Esophagus muscularis mucosa (tissue), 4 donors: ENCODE measurements at regions not wholly inside any gene's neighbourhood (a gene's known extent, or its start where the extent isn't known, plus 50 kb on each side); places are given as distances from the start of the nearest gene placed in this dataset.

ENCODE experiments used
- DNase-seq: peaks from one replicate; pipeline ENCODE4 v3.0.0-alpha.2; 2017; ENCODE audit errors: extremely low spot score
- H3K27ac ChIP-seq, 4 donors: fragments of 200-600 bp; sonication (generic); replicated peaks in 1 of 4; 1 replicate in 3 of 4; 2 replicates in 1 of 4; pipeline ENCODE4 v1.5.1; 2016 to 2019; ENCODE audit warnings: mild to moderate bottlenecking in 1 of 4
- H3K27me3 ChIP-seq, 4 donors: fragments of 200-600 bp; sonication (generic); one replicate each; pipeline versions ENCODE4 v1.5.1 to v1.6.0; 2016 to 2019
- H3K36me3 ChIP-seq, 4 donors: fragments of 200-600 bp; sonication (generic); one replicate each; pipeline ENCODE4 v1.5.1; 2016 to 2019
- H3K4me1 ChIP-seq, 4 donors: fragments of 200-600 bp; sonication (generic); one replicate each; pipeline ENCODE4 v1.5.1; 2016 to 2019
- H3K4me3 ChIP-seq, 4 donors: fragments of 200-600 bp; sonication (generic); 1 replicate in 2 of 4; 2 replicates in 2 of 4; pipeline ENCODE4 v1.5.1; 2016 to 2019; ENCODE audit warnings: mild to moderate bottlenecking in 4 of 4, moderate library complexity in 1 of 4
- H3K9me3 ChIP-seq, 4 donors: fragments of 200-600 bp; sonication (generic); 1 replicate in 3 of 4; 2 replicates in 1 of 4; pipeline ENCODE4 v1.5.1; 2016 to 2019
- CTCF ChIP-seq, 3 experiments: fragments of 200-600 bp in 2 of 3; fragments of 450-650 bp in 1 of 3; sonication (generic) in 2 of 3; IDR thresholded peaks; one replicate each; pipeline ENCODE4 v1.5.1; 2017 to 2019; ENCODE audit warnings: antibody characterized with exemption in 3 of 3, mild to moderate bottlenecking in 2 of 3, moderate library complexity in 1 of 3
- EP300 ChIP-seq: sonication (generic); formaldehyde crosslinking; IDR thresholded peaks from one replicate; pipeline ENCODE4 v1.6.1; 2017; ENCODE audit warnings: antibody characterized with exemption
- POLR2A ChIP-seq: fragments of 450-650 bp; IDR thresholded peaks from one replicate; pipeline ENCODE4 v1.6.1; 2017; ENCODE audit warnings: antibody characterized with exemption, moderate library complexity, mild to moderate bottlenecking, low read depth
- POLR2AphosphoS5 ChIP-seq, 2 donors: sonication (generic); formaldehyde crosslinking; IDR thresholded peaks; one replicate each; pipeline ENCODE4 v1.6.1; 2017; ENCODE audit warnings: antibody characterized with exemption in 2 of 2
- WGBS: methylation state at CpG from one replicate; pipeline ENCODE4 v1.1.5; 2018; 5-methylcytosine and 5-hydroxymethylcytosine counted together
- intact Hi-C: fragments of 100-400 bp; cut with DNase I; formaldehyde crosslinking; loops from one replicate; pipeline ENCODE4 v1.15.1; 2023

DNA sequence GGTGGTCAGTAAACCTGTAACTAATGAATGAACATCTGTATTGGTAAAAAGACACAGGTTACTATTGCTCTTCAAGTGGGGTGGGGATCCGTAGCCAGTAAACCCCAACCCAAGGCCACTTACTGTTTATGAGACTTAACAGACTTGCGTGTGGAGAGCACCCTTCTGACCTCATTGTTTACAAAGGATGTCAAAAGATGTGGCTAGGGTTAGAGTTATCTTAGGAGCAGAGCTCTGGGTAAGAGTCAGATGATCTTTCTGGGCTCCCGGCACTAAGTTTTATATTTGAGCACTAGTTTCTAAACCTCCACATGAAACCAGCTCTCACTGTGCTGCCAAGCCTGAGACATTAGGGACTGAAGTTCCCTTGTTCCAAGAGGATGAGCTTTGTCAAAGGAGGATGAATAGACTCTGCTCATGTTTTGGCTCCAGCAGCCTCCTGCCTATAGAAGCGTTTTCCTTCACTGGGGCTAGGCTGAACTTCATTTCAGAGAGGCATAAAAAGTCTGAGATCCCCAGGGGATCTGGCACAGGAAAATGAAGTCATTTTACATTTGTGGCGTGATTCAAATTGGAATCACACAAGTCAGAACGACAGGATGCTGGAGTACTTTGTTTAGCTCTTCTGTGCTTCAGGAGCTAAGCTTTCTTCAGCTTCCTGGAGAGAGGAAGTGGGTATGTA lies 403.1 kb upstream of the TRIB2 start:
- intact Hi-C loops: no loop called here
- H3K4me3 ChIP-seq: no peak overlapping the region
- WGBS: 64% methylated on average over 6 of the region's 6 CpGs
- no peaks in the 10 kb centered on the region for H3K27me3 ChIP-seq
- TF ChIP-seq EP300 (no peak), CTCF (IDR thresholded peaks at IDR 0.05) (no peak), POLR2A (no peak), POLR2AphosphoS5 (IDR thresholded peaks at IDR 0.05) (no peak)
- H3K27ac ChIP-seq: no peak overlapping the region
- no peaks in the 10 kb centered on the region for H3K36me3 ChIP-seq
- no peaks in the 10 kb centered on the region for H3K9me3 ChIP-seq
- no peak for DNase-seq
- H3K4me1 ChIP-seq: peaks cover 0 to 22% (median 18%) of the 10 kb centered on the region in 4 donors

GRCh38 chr2:12314127-12314760 lies 402.5 kb upstream of the TRIB2 start:
- intact Hi-C loops: no loop called here
- TF ChIP-seq POLR2AphosphoS5 (IDR thresholded peaks at IDR 0.05) (no peak), CTCF (IDR thresholded peaks at IDR 0.05) (no peak), EP300 (no peak), POLR2A (no peak)
- no peak overlapping the region for H3K27ac ChIP-seq
- no peaks in the 10 kb centered on the region for H3K36me3 ChIP-seq
- 77% methylated on average over 8 of the region's 8 CpGs for WGBS
- H3K4me1 ChIP-seq: peaks cover 0 to 29% (median 19%) of the 10 kb centered on the region in 4 donors
- no peak overlapping the region for H3K4me3 ChIP-seq
- no peaks in the 10 kb centered on the region for H3K9me3 ChIP-seq
- DNase-seq: no peak
- no peaks in the 10 kb centered on the region for H3K27me3 ChIP-seq

DNA sequence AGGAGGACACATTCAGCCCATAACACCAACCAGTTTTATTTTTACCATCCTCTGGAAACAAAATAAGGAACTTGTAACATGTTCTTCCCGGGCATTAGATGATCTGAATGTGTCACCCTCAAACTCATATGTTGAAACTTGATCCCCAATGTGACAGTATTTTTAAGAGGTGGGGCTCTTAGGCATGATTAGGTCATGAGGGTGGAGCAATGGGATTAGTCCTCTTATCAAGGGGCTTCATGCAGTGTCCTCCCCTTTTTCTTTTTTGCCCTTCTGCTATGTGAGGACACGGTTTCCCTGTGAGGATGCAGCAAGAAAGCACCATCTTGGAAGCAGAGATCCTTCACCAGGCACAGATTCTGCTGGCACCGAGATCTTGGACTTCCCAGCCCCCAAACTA lies 401.5 kb upstream of the TRIB2 start:
- no peak overlapping the region for H3K27ac ChIP-seq
- no peak overlapping the region for H3K4me3 ChIP-seq
- no peaks in the 10 kb centered on the region for H3K36me3 ChIP-seq
- 93% methylated on average over 3 of the region's 3 CpGs for WGBS
- intact Hi-C loops: no loop called here
- peaks cover 0 to 39% (median 19%) of the 10 kb centered on the region in 4 donors for H3K4me1 ChIP-seq
- H3K9me3 ChIP-seq: no peaks in the 10 kb centered on the region
- H3K27me3 ChIP-seq: no peaks in the 10 kb centered on the region
- TF ChIP-seq POLR2A (no peak), EP300 (no peak), CTCF (IDR thresholded peaks at IDR 0.05) (no peak), POLR2AphosphoS5 (IDR thresholded peaks at IDR 0.05) (no peak)
- no peak for DNase-seq

DNA sequence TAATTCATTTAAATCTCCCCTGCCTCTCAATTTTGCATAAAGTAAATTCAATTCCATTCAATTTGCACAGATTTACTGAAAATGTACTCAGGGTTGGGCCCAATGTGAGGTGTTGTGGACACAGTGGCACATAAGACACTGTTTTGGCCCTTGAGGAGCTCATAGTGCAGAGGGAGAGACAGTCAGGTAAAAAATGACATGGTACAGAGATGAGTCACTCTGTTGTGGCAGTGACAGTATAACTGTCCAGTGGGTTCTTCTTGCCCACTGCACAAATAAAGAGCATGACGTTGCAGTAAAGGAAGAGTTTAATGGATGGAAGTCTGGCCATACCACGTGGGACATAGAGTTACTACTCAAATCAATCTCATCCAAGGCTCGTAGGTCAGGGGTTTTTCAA lies 400.3 kb upstream of the TRIB2 start:
- H3K36me3 ChIP-seq: no peaks in the 10 kb centered on the region
- no peaks in the 10 kb centered on the region for H3K9me3 ChIP-seq
- intact Hi-C loops: no loop called here
- H3K4me3 ChIP-seq: no peak overlapping the region
- no peak for TF ChIP-seq CTCF (IDR thresholded peaks at IDR 0.05)
- TF ChIP-seq POLR2AphosphoS5 (IDR thresholded peaks at IDR 0.05): no peak
- TF ChIP-seq POLR2A: no peak
- no peak for TF ChIP-seq EP300
- H3K4me1 ChIP-seq: peaks cover 6 to 49% (median 25%) of the 10 kb centered on the region in 4 donors
- 97% methylated on average over 3 of the region's 3 CpGs for WGBS
- H3K27me3 ChIP-seq: no peaks in the 10 kb centered on the region
- H3K27ac ChIP-seq: no peak overlapping the region
- DNase-seq: no peak
